Activated CD8-positive, alpha-beta memory T cell treated with anti-CD3 and anti-CD28 coated beads for 4 hours (primary cell): ENCODE measurements at regions not wholly inside any gene's neighbourhood (a gene's known extent, or its start where the extent isn't known, plus 50 kb on each side); places are given as distances from the start of the nearest gene placed in this dataset.

Experiments used
- DNase-seq, 2 donors: peaks; one replicate each; pipeline ENCODE4 v3.0.0-alpha.2; 2020; ENCODE audit warnings: low read depth in 2 of 2

- no peak for DNase-seq
These were observed 149.1 kb downstream of the BMP4 start for GRCh38 chr14:53807542-53807941.

- DNase-seq, result no peak
These were observed 149.5 kb downstream of the BMP4 start for GRCh38 chr14:53807108-53807507.

DNA sequence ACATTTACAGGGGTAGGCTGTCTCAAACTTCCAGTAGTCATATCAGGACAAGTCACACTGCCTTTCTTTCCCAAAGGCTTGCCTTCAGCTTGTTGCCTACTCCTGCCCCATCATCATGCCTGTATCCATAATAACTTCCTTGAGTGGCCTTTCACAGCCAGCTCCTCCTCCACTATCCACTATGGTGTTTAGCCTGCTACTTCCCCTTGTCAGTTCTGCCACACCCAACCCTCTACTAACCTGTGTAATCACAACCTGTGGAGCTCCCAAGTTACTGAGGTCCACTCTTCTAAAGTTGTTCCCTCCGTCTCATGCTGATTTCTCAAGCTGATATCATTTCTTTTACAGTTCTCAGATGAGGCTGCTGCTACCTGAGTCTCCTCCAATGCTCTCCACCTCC, 159.9 kb downstream of the BMP4 start:
- no peak for DNase-seq

DNA sequence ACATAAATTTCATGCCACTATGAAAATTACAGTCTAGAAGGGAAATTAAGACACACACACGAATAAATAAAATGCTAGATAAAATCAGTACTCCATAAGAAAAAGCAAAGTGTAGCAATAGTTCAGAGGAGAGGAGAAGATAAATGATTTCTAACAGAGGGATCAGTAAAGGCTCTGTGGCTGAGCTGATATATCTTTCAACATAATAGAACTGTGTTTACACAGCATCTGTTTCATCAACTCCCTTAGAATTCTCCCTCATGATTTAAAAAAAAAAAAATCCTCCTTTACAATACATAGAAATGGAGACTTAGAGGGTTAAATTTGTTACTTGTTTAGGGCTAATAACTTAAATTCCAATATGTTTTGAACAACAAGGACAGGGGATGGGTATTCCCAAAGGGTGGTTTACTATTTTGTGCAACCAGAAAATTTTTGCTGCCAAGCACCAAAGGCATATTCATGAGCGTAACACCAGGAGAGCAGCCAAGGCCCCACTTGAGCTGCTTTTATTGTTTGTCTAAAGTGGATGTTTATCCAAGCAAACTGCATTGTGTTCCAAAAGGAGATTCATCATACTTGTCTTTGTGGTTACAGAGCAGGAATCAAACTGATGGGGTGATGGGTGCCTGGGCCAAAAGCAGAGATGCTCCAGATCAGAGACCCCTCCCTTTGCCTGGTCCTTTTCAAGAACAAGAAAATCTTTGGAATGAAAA, 162.7 kb downstream of the BMP4 start:
- no peak for DNase-seq

DNA sequence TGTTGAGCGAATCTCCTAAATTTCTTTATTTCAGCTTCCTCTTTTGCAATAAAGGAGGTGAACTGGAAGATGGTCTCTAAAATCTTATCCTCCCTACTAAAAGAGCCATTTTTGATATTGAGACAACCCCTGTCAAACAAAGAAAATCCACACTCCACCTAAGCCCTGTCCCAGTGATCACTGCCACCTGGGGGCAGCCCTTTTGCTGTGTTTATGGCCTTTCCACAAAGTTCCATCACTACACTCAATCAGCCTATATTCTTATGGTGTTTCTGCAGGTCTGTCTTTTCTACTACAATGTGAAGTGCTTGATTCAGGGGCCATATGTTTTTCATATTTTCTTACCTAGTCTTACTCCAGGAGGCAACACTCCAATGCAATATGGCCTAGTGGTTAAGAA, 163.7 kb downstream of the BMP4 start:
- DNase-seq, result no peak

DNA sequence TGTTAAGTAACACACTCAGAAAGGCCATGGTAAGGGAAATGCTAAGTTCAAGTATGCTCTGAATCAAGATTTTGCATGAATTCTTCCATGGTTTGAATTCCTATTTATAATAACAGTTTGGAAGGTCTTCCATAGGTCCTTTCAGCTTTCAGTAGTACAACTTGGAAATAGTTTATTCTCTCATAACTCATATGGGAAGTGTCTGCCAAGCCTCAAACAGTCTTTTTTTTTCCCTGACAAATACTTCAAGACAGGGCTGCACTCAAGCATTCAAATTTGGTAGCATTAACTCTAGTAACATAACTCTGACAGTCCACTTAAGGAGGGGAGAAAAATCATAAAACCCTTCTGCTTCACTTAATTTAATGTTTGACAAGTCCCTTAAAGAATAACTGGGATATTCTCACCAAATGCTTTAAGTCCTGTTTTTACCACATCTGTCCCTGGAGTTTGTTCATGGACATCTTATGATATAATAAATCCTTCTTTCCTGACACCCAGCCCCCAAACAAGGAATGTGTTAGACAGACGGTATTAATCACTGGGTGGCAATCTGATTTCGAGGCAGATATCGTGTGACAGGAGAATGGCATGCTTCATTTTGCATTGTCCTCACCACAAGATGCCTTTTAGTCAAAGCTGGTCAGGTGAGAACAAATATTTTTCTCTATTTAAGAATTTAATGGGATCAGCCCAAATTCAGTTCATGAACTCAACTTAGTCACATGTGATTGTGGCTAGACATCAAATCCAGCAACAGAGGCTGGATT, 165.7 kb downstream of the BMP4 start:
- DNase-seq, result no peak

GRCh38 chr14:53788566-53788965, 168.1 kb downstream of the BMP4 start:
- DNase-seq, result no peak

GRCh38 chr14:53786045-53786444, 170.6 kb downstream of the BMP4 start:
- no peak for DNase-seq

DNA sequence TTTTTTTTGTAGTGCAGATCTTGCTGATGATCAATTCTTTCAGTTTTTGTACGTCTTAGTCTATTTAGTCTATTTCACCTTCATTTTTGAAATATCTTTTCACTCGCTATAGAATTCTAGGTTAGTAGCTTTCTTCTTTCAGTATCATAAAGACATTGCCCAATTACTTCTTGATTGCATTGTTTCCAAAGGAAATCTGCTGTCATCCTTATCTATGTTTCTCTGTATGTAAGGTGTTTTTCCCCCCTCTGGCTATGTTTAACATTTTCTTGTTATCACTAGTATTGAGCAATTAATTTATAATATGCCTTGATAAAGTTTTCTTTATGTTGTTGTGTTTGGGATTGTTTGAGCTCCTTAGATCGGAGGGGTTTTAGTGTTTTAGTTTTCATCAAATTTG, 171.9 kb downstream of the BMP4 start:
- DNase-seq, result no peak

- no peak for DNase-seq
These were observed 173.4 kb downstream of the BMP4 start for GRCh38 chr14:53783256-53783655.

DNA sequence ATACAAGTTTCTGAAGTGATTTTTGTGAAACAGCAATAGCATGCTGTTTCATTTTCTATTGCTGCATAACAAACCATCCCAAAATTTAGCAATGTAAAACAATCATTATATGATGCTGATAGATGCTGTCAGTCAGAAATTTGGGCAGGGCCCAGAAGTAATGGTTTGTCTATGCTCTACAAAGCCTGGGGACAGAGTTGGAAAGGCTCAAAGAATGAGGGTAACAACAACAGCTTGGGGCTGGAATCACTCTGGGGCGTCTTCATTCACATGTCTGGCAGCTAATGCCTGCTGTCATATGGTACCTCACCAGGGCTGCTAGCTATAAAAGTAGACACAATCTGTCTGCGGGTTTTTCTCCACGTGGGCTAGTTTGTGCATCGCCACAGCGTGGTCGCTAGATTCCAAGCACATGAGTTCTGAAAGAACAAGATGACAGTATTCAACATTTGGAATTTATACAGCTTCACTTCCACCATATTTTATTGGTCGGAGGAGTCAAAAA, 176.5 kb downstream of the BMP4 start:
- no peak for DNase-seq

DNA sequence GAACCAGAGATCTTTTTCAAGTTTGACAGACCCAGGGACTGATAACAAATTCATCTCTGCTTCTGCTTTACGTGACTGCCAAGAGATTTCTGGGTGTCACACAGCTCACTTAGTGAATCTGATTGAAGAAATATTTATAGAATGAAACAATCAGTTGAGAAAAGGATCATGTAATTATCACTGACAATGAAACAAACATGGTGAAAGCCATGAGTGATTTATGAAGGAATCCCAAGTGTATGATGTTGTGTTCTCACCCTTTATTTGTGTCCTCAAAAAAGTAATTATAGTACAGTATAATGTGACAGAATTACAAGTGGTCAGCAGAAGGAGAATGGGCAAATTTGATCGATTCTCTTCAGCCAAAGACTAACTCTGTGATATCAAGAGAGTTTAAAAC, 177.3 kb downstream of the BMP4 start:
- DNase-seq, result no peak

DNA sequence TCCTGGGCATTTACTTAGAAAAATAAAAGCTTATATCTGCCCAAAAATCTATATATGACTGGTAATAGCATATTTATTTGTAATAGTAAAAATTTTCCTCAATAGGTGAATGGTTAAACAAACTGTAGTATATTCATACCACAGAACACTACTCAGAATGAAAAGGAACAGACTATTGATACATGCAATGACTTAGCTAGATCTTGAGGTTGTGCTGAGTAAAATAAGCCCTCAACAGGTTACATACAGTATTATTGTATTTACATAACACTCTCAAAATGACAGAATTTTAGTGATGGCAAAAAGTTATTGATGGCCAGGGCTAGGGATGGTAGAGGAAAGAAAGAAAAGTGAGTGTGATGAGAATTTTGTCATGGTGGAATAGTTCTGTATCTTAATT, 178.4 kb downstream of the BMP4 start:
- no peak for DNase-seq

- no peak for DNase-seq
These were observed 183.7 kb downstream of the BMP4 start for GRCh38 chr14:53772936-53773335.

- no peak for DNase-seq
These were observed 189.1 kb downstream of the BMP4 start for GRCh38 chr14:53767566-53767965.

GRCh38 chr14:53766601-53767000, 190.0 kb downstream of the BMP4 start:
- DNase-seq, result no peak

- DNase-seq, result no peak
These were observed 190.5 kb downstream of the BMP4 start for GRCh38 chr14:53766106-53766505.

DNA sequence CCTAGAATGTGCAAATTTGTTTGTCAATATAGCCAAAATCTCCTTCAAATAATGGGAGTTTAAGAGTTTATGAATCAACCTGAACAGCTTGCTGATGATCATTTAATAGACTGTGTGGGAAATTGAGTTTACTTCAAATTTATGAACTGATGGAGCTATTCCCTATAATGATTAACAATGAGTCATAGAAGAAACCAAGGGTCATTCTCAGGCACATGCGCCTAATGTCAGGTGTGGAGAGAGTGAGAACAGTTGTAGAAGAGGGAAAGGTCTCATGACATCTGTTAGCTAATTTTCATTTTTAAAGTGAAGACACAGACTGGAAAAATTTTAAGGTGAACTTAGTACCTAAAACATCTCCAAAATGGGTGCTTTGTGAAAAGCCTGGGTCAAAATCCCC, 191.8 kb downstream of the BMP4 start:
- DNase-seq, result no peak

DNA sequence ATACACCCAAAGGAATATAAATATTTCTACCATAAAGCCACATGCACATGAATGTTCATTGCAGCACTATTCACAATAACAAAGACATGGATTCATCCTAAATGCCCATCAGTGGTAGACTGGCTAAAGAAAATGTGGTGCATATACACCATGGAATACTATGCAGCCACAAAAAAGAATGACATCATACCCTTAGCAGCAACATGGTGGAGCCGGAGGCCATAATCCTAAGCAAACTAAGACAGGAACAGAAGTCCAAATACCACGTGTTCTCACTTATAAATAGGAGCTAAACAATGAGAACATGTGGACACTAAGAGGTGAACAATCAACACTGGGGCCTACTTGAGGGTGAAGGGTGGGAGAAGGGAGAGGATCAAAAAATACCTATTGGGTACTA, 198.5 kb downstream of the BMP4 start:
- DNase-seq, result no peak

GRCh38 chr14:53757732-53758131, 198.9 kb downstream of the BMP4 start:
- no peak for DNase-seq

DNA sequence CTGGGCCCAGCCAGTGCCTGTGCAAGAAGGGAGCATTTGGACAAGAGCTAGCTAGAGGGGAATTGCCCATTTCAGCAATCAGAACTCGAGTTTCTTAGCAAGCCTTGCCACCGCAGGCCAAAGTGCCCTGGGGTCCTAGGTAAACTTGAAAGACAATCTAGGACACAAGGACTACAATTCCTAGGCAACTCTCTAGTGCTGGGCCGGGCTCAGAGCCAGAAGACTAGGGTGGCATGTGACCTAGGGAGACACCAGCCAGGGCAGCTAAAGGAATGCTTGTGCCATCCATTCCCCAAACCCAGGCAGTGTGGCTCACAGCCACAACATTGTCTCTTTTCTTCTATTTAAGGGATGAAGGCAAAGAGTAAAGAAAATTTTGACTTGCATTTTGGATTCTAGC, 205.0 kb downstream of the BMP4 start:
- no peak for DNase-seq

DNA sequence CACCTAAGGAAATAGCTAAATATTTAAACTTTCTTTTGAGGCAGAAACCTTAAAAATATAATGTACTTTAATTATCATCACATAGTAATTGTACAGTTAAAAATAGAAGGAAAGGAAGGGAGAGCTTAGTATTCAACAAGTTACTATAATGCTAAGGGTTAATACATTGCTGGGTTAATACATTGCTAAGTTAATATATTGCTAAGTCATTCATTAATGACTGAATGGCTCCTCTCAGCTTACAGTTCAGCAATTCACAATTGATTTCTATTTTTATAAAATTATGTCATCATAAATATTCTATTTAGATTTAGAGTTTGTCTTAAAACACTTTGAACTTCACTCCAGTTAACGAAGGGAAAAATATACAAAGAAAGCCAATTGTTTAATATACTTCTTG, 207.9 kb downstream of the BMP4 start:
- DNase-seq, result no peak

- DNase-seq, result no peak
These were observed 211.8 kb downstream of the BMP4 start for GRCh38 chr14:53744857-53745256.
